HFFc6 (cell line): ENCODE measurements at regions not wholly inside any gene's neighbourhood (a gene's known extent, or its start where the extent isn't known, plus 50 kb on each side); places are given as distances from the start of the nearest gene placed in this dataset.

Experiments
- DNase-seq: peaks from one replicate; pipeline ENCODE4 v3.0.0-alpha.2; 2018
- H3K27ac Mint-ChIP-seq: 2 replicates; pipeline ENCODE4 v1.8.0; 2020; ENCODE audit warnings: mild to moderate bottlenecking, mixed read lengths
- H3K27me3 Mint-ChIP-seq: 2 replicates; pipeline ENCODE4 v1.8.0; 2021; ENCODE audit warnings: mild to moderate bottlenecking, moderate library complexity, mixed read lengths; ENCODE audit not compliant: insufficient read depth
- H3K36me3 Mint-ChIP-seq: 2 replicates; pipeline ENCODE4 v1.8.0; 2021; ENCODE audit warnings: low read depth, mixed read lengths
- H3K4me1 Mint-ChIP-seq: 2 replicates; pipeline ENCODE4 v1.8.0; 2020; ENCODE audit warnings: low read depth, mixed read lengths
- H3K4me3 Mint-ChIP-seq: 2 replicates; pipeline ENCODE4 v1.8.0; 2020; ENCODE audit warnings: mild to moderate bottlenecking, moderate library complexity, mixed read lengths
- H3K9me3 Mint-ChIP-seq: 2 replicates; pipeline ENCODE4 v1.8.0; 2020; ENCODE audit warnings: mild to moderate bottlenecking, mixed read lengths
- TF ChIP-seq, protein P1 (sequence below): fragments of 200-600 bp; sonication (generic); IDR thresholded peaks from 2 replicates; pipeline ENCODE4 v1.5.0; 2021; ENCODE audit warnings: antibody characterized with exemption, mild to moderate bottlenecking

DNA sequence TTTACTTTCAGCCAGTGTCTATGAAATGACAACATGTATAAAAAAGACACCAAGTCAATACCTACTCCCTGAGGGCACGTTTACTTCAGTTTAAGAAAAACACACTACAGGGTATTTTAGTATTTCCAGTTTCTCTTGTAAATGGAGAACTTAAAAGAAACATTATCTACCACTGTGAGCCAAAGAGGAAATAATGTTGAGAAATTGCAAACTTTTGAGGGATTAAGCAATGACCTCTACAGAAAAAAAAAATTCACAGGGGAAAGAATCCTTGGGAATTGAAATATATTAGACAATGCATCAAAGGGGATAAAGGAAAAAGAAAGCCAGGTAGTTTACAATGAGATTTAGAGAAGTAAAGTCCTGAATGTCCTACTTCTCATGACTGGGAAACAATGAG lies 126.0 kb downstream of the KCNJ2 start:
- H3K9me3 Mint-ChIP-seq, result peaks cover 31% of the 10 kb centered on the region
- no peaks in the 10 kb centered on the region for H3K4me1 Mint-ChIP-seq
- DNase-seq, result no peak
- H3K27me3 Mint-ChIP-seq, result no peaks in the 10 kb centered on the region
- TF ChIP-seq, protein P1, sequence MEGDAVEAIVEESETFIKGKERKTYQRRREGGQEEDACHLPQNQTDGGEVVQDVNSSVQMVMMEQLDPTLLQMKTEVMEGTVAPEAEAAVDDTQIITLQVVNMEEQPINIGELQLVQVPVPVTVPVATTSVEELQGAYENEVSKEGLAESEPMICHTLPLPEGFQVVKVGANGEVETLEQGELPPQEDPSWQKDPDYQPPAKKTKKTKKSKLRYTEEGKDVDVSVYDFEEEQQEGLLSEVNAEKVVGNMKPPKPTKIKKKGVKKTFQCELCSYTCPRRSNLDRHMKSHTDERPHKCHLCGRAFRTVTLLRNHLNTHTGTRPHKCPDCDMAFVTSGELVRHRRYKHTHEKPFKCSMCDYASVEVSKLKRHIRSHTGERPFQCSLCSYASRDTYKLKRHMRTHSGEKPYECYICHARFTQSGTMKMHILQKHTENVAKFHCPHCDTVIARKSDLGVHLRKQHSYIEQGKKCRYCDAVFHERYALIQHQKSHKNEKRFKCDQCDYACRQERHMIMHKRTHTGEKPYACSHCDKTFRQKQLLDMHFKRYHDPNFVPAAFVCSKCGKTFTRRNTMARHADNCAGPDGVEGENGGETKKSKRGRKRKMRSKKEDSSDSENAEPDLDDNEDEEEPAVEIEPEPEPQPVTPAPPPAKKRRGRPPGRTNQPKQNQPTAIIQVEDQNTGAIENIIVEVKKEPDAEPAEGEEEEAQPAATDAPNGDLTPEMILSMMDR, result no peak
- no peak overlapping the region for H3K27ac Mint-ChIP-seq
- no peaks in the 10 kb centered on the region; the same call in 1 of the 2 replicates for H3K36me3 Mint-ChIP-seq
- H3K4me3 Mint-ChIP-seq, result no peak overlapping the region

GRCh38 chr17:70295731-70296130 lies 126.4 kb downstream of the KCNJ2 start:
- Mint-ChIP-seq H3K36me3 (no peaks in the 10 kb centered on the region; the same call in 1 of the 2 replicates), H3K27me3 (no peaks in the 10 kb centered on the region), H3K4me3 (no peak overlapping the region), H3K4me1 (no peaks in the 10 kb centered on the region), H3K9me3 (peaks cover 31% of the 10 kb centered on the region), H3K27ac (no peak overlapping the region)
- TF ChIP-seq, protein P1, result no peak
- no peak for DNase-seq

GRCh38 chr17:70296456-70296855 lies 127.1 kb downstream of the KCNJ2 start:
- TF ChIP-seq, protein P1, result no peak
- no peak overlapping the region for H3K27ac Mint-ChIP-seq
- no peaks in the 10 kb centered on the region for H3K4me1 Mint-ChIP-seq
- no peaks in the 10 kb centered on the region for H3K27me3 Mint-ChIP-seq
- H3K36me3 Mint-ChIP-seq, result no peaks in the 10 kb centered on the region; the same call in 1 of the 2 replicates
- DNase-seq, result no peak
- H3K4me3 Mint-ChIP-seq, result no peak overlapping the region
- H3K9me3 Mint-ChIP-seq, result peaks cover 32% of the 10 kb centered on the region

DNA sequence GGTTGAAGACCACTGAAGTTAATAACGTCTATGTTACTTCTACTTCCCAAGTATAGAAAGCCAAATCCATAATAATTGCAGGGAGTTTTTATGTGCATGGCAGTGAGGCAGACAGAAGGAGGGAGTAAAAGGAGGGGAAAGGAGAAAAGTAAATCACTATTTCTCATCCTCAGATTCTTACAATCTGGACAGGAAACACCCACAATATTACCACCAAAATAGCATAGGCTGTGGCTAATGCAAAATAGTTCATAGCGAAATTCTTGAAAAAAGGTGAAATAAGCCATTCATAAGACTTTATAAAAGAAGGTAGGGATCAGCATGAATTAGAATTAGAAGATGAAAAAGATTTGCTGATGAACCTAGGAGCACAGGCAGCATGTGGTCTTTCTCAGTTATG lies 128.1 kb downstream of the KCNJ2 start:
- no peaks in the 10 kb centered on the region for H3K4me1 Mint-ChIP-seq

DNA sequence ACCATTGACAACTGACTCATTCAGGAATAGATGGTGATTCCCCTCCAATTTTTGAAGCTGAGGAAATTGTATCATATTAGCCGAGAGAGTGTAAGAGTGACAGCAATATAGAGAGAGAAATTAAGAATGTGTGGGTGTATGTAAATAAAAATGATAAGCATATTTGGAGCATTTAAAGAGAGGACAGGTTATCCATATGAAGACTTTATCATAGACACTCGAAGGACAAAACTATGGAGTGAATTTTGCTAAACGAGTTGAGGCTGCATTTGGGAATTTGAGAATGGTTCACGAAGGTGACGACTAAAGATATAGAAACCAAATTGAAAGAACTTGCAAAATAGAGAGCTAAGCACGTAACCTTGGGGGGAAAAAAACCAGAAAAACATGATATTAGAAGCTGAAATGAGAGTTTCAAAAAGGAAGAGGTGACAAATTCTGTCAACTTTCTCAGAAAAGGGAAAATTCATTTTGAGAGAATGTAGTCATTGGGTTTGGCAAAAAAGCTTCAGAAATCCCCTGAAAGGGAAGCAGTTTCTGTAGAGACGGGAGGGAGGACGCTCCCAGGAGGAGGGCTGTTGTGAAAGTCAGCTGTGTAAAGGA lies 129.7 kb downstream of the KCNJ2 start:
- no peak overlapping the region for H3K4me3 Mint-ChIP-seq
- no peak overlapping the region for H3K27ac Mint-ChIP-seq
- H3K4me1 Mint-ChIP-seq, result no peaks in the 10 kb centered on the region
- no peaks in the 10 kb centered on the region for H3K27me3 Mint-ChIP-seq
- TF ChIP-seq, protein P1, result no peak
- H3K36me3 Mint-ChIP-seq, result no peaks in the 10 kb centered on the region; the same call in 1 of the 2 replicates
- peaks cover 37% of the 10 kb centered on the region for H3K9me3 Mint-ChIP-seq
- no peak for DNase-seq

More for the DNA sequence above, 128.1 kb downstream of the KCNJ2 start:
- no peaks in the 10 kb centered on the region for H3K27me3 Mint-ChIP-seq
- no peaks in the 10 kb centered on the region; the same call in 1 of the 2 replicates for H3K36me3 Mint-ChIP-seq
- H3K27ac Mint-ChIP-seq, result no peak overlapping the region
- H3K4me3 Mint-ChIP-seq, result no peak overlapping the region
- DNase-seq, result no peak
- H3K9me3 Mint-ChIP-seq, result peaks cover 30% of the 10 kb centered on the region
- TF ChIP-seq, protein P1, result no peak
